NCI-H2171 (cell line): ENCODE measurements at regions not wholly inside any gene's neighbourhood (a gene's known extent, or its start where the extent isn't known, plus 50 kb on each side); places are given as distances from the start of the nearest gene placed in this dataset.
"Not testable (repeated sequence)": the region's sequence is repeated elsewhere in the genome, so short reads cannot be mapped to it uniquely, and the experiment has no call there.

Experiments used
- DNase-seq: peaks from one replicate; lab custom pipeline; 2025; lab: John Stamatoyannopoulos, UW

DNA sequence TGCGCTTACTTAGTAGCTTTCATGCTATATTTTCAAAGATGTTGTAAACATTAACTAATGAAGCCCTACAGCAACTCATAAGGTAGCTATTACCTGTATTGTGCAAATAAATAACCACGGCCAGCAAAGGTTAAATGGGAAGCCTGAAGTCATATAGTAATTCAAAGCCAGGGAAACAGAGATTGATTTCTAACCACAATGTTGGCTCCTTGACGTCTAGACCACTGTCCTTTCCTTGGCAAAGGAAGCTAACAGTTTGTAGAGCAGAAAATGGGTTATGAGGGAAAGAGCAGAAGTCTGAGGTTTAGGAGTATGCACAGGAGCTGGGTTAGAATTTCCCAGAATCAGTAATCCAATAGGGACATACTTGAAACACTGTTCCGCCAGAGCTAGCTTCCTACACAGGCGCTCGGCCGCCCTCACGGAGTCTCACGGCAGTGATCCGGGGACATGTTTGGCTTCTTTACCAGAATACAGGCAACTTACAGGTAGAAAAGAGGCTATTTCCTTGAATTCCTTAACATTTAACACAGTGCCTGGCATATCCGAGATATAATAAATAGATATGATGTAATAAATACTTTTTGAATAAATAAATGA, 298.8 kb upstream of the LYPLAL1 start:
- DNase-seq: no peak

DNA sequence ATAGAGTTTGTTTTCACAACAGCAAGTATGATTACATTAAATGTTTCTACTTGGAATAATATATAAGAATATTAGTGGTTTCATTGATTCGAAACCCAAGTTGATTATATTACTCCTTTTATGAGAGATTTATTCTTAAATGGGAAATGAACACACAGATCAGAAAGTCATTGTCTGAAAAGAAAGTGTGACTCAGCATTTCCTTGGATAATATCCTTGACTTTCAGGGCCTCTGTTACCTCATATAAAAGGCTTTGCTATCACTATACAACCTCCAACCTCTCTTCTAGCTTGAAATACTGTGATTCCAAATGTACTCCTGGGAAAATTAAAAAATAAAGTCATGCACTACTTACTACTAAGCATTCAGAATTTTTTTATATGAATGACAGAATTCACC, 295.3 kb upstream of the LYPLAL1 start:
- DNase-seq: no peak

DNA sequence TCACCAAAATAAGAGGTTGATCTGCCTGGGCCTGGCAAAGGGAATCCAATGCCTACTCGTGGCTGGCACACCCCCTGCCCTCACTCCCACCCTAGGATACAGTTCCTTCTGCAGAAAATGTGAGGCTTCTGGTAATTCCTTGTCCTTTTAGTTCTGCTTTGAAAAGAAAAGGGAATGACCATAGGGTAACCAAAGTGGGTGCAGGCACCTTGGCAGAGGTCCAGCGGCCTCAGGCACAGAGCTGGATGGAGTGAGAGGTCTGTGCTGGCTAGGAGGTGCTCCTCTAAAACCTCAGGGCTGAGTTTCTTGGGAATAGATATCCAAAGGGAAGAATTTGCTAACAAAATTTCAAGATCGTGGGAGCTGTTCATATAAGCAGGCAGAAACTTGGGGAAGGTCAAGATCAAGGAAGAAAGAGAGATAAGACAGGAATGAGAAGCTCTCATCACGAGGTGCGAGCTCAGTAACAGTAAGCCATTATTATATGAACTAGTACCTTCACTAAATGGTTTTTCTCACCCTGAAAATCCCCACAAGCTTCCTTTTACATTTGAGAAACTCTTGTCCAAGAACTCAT, 293.1 kb upstream of the LYPLAL1 start:
- no peak for DNase-seq

DNA sequence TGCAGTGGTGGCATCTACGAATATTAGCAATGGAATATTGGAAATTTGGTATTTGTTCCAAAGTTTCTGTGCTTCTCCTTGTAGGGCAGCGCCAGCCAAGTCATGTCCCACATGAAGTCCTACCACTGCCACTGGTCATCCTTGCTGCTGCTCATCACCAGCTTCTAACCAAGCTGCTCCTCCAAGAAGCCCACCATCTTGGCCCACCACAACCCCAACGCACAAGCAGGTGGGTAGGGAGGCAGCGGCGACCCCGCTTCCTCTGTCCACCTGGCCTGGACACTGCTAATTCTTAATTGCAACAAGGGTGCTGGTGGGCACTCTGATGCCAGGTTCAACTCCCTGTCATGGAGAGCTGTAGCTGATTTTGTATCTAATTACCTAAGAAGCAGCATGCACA, 291.2 kb upstream of the LYPLAL1 start:
- DNase-seq: no peak

DNA sequence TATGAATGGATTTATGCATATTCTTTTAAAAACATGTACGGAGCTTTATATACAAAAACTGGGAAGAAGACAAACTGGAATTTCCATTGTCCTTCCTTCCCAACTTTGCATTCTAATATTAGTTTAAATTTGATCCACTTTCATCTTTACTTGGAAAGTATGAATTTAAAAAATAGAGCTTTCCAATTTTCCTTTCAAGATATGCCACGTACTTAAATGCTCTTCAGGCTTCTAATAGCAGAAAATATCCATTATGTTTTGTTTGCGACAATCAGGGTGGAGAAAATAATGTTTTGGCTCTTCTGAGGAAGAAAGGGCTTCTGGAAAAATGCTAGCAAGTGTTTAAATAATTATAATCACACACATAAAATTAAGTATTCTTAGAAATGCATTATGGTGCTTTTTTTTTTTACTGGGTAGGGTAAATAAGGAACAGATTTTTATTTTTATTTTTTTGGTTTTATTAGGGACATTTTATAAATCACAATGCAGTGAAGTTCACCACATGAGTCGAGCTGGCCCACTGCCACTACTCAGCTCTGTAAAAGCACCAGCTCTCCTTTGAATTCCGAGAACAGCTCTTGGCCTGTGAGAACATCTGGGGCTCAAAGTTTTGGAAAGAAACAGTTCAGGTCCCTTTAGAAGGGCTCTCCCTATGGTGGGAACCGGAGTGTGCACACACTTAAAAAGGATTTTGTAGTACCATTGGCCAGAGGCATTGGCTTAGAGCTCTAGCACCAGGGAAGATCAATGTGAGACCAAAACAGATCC, 287.4 kb upstream of the LYPLAL1 start:
- no peak for DNase-seq

DNA sequence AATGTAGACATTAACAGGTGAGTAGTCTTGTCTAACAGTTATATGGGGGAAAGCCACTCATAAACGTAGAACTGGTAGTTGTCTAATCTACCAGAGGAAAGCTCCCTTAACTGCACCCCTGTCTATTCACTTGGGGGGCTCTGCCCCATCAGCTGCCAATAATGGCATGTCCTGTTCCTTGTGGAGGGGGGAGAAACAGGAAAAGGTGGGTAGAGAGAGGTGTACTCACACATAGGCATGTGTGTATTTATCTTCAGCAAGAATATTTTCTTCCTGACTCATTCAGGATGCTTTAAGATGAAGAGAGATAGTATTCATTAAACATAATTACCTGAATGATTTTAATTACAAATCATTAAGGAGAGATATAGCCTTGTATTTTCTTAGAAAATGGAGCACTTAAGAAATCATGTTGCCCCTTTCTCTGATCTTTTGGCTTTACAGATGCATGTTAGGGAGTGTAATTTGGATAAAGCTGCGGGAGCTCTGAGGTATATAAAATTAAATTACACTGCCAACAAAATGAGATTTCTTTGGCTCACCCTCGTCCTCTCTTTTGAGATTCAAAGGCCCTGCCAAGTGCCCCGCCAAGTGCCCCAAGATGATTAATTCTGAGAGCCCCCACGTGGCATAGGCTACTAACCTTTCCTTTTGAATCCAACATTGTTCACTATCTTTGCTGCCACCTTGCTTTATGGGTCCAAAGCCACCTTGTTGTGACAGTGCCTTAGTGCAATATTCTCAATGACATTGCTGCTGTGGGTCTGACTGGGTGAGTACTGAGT, 286.3 kb upstream of the LYPLAL1 start:
- DNase-seq: no peak

DNA sequence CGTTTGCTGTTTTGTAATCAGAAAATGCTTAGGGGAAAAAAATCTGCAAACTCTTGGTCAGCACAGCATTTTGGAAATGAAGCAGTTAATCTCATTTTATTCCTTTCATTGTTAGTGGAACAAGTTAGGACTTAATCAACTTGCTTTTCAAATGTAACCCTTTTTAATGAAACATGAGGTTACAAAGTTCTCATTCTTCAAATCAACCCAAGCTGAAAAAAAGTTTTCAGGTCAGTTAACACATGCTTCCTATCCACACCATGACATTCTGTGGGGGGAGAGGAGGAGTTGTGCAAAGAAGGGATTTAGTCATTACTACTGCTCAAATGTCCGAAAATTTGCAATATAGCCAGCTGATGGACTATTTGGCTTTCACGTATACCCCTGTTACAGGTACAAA, 283.2 kb upstream of the LYPLAL1 start:
- DNase-seq: no peak

DNA sequence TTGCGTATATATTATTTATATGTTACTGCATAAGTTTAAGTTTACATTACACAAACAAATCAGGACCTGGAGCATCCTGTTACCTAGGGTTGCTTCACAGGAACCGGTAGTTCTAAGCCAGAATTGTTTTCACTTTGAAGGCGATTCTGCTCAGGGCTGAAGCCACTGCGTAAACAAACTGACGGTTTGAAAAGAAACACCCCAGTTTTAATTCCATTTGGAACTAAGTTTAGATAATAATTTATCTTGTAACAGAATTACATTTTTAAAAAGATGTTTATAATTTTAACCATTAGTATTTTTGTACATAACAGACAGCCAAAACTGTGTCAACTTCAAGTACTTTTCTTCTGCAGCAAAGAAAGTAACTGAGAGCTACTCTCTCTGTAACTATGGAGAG, 282.1 kb upstream of the LYPLAL1 start:
- no peak for DNase-seq

DNA sequence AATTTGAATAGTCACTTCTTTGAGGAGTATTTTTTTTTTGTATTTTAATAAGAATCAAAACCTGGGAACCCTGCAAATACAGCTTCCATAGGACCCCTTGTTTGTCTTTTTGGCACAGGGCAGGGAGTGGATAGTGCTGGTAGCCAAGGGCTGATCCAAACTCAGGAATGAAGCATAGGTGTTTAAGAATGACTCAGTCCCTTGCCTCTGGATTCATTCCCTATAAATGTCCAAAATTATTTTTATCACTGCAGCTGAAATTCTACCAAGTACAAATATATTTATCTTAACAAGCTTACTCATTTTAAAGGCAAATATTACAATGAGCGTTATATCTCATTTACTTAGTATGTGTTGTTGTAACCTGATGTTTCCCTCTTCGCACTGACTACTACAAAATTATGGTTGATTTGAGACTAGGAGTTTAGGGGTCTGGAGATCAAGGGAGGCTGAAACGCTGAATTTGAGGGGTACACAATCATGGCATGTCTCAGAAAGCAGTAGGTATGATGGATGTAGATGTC, 278.6 kb upstream of the LYPLAL1 start:
- DNase-seq: no peak

DNA sequence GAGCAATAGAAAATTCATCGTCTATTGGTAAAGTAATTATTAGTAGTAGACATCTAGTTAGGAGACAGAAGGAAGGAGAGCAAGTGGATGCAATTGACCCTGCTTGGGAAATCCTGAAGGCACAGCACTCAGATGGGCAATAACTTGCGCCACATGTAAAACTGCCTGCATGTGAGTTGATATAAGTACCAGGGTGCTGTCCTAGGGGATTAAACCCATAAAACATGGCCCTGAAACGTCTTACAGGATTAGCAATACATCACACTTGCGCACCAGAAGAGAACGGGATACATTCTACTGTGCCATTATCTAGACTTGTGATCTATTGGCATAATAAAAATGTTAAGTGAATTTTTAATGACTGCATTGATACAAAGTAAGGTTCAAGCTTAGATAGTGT, 277.5 kb upstream of the LYPLAL1 start:
- DNase-seq: no peak

DNA sequence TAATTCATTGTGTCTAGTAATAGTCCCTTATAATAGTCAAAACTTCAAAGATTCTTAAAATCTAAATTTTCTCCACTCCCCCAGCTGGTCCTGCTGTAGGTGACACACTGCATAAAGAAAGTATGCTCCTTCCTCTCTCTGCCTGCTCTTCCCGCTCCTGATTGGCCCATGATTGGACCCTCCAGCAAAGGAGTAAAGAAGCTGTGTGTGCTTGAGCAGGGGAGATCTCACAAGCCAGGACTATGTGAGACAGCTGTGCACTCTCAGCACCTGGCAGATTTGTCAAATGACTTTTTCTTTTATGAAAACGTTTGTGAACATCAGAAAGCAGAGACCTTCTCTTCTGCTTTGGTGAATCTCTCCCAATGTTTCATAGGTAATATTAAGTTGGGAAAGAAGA, 274.8 kb upstream of the LYPLAL1 start:
- DNase-seq: no peak

DNA sequence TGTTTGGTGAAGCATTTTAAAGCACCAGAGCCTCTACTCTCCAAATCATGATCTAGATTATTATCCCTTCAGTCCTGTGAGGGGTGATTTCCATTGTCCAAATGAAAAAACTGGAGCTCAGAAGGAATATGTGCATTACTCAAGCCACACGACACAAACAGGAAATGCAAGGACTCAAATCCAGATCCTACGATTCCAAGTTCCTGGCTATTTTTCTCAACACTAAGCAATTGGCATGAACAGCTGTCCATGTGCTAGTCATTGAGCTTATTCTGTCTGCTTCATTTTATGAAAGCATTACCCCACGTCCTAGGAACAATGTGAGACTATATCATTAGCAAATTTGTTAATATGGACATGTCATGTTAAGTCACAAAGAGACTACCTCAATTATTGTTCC, 273.1 kb upstream of the LYPLAL1 start:
- DNase-seq: no peak

DNA sequence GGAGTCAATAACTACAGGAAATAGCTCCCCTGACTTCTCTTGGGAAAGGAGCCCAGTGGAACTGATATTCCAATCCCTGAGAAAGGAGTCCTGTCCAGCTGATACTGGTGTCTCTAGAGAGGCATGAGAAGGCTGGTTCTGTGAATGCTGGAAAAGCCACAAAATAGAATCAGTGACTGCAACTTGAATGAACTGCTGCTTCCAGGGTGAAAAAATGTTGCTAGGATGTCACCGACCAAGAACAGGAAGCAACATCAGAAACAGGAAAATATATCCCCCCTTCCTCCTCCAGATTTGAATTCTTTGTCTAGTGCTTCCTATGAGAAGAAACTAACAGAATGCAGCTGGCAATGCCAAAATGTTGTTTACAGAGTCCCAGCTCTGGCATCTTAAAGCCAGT, 269.3 kb upstream of the LYPLAL1 start:
- DNase-seq: no peak

DNA sequence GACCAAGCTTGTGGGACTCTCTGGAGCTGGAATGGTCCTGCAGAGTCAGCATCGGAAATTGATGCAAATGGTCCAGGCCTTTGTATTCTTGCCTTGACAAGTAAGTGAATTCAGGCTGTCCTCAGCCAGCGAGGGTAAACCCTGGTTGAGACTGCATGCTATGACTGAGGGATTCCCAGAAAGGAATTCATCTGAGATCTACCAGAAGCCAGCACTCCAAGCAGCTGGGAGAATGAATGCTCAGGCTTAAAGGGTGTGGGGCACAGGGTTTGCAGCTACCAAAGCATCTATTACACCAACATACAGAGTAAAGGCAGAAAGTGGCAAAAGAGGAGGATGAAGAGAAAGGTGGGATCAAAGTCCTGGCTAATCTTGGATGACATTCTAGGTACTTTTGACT, 257.0 kb upstream of the LYPLAL1 start:
- no peak for DNase-seq

DNA sequence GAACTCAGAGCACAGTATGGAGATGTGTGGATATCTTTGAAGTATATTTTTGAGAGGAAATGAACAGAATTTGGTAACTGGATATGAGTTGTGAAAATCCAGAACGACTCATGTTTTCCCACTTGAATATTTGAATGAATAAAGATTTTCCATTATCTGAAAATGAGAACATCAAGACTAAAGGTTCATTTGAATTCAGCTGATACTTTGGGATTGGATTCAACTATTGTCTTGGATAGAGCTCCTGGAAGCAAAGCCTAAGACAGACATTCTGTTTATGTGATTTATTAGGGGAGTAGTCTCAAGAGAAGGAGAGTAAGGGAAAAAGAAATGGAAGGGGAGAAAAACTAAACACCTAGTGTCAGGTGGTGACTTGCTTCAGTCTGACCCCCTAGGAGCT, 256.0 kb upstream of the LYPLAL1 start:
- DNase-seq: no peak

DNA sequence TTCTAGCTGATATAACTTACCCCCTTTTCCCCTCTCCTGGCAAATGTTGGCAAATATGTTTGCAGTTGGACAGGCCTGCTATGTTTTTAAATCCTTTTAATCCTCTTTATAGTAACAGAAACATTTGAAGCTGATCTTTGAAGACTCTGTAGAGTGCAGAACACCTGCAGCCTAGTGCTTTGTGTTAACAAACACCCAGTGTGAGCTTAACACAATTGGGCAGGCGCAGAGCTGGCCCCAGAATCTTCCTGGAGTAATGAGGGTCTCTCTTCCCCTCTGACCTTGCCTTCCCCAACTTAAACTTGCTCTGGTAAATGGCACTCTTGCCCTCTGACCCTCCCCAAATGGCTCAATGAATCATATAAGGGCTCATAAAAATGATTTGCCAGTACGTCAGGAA, 247.9 kb upstream of the LYPLAL1 start:
- DNase-seq: no peak

DNA sequence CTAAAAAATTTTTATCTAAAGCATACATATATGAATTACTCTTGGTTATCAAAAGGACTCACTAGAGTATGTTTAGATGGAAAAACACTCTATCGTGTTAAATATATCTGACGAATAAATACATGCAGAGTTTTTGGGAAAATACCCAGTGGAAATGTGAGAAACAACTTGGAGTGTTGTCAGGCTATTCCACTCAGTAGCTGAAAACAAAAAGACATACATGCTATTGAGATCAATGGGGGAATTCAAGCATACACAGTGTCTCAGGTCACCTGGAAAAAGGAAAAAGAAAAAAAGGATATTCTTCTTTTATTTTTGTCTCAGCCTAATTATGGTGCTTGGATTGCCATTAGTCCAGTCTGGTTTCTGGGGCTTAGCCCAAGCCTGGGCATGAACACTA, 247.0 kb upstream of the LYPLAL1 start:
- DNase-seq: no peak

DNA sequence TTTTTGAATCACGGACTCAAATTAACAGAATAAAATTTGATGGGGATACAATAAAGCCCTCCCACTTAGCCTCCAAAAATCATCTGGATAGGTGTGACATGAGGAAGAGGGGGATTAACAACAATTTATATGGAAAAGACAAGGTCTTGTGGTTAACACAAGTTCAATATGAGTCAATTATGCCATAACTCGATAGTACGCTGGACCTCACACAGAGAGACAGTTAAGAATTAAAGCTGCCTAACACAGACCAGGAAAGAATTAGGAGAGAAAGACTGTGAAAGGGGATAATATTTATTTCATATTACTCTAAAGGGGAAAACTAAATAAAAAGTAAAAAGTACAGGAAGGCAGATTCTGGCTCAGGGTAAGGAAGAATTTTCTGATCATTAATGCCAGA, 243.7 kb upstream of the LYPLAL1 start:
- no peak for DNase-seq

DNA sequence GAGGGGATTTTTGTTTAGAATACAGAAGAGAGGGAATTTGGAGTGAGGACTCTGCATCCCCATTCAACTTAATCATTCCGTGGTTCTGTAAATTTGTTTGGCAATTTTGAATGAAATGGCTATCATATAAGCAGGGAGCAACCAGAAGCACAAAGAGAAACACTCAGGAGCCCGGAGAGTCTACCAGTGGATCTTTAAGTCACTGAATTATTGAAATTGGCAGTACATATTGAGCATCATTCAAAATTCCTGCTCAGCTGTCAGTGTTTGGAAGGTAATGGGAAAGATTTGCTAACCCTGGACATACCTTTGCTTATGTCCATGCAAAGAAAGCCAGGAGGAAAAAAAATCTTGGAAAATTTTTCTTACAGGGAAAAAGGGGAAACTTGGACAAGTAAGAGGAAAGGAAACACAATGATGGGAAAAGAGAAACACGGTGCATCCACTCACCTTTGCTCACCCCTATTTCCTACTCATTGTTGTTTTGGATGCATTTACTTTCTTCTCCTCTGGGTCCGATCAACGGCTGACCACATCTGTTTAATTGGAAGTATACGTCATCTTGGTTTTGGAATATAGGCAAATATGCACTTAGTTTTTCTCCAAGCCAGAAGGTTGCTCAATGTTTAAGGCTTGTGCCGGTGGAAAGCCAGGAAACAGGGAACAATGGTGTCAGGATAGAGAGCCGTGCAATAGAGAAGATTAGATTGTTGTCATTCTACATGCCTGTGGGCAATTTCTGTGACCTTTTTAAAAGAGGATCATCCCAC, 243.0 kb upstream of the LYPLAL1 start:
- DNase-seq: no peak

DNA sequence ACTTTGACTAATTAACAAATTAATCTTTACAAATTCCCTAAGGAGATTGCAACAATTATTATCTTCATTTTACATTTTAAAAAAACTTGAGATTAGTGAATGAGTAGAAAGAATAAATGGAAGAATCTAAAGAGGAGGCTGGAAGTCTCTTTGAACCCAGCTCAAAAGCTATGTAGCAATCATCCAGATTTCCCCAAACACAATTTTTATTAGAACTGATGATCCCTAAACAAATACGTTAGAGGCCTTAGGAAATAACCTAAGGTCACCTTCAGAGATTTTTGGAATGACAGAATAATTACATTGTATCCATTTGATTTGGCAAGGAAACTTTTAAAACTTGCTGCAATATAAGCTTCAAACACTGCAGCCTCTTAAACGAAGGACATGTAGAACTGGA, 242.4 kb upstream of the LYPLAL1 start:
- DNase-seq: no peak

DNA sequence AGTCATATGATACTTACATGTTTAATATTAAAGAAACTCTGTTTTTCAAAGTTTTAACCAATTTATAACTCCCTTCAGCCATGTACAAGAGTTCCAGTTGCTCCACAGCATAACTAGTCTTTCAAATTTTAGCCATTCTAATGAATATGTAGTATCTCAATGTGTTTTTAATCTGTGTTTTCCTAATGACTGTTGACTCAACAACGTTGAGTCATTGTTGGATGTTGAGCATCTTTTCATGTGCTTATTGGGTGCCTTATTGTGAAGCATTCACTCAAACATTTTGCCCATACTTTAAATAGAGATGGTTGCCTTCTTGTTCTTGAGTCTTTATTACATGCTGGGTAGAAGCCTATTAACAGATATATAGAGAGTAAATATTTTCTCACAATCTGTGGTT, 240.2 kb upstream of the LYPLAL1 start:
- DNase-seq: no peak

DNA sequence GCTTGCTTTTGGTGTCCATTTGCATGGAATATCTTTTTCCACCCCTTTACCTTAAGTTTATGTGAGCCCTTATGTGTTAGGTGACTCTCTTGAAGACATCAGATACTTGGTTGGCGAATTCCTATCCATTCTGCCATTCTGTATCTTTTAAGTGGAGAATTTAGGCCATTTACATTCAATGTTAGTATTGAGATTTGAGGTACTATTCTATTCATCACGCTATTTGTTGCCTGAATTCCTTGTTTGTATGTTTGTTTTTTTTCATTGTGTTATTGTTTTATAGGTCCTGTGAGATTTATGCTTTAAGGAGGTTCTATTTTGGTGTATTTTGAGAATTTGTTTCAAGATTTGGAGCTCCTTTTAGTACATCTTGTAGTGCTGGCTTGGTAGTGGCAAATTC, 238.3 kb upstream of the LYPLAL1 start:
- DNase-seq: not testable (repeated sequence)
